ENCODE measurements at regions not wholly inside any gene's neighbourhood (a gene's known extent, or its start where the extent isn't known, plus 50 kb on each side); places are given as distances from the start of the nearest gene placed in this dataset.

DNA sequence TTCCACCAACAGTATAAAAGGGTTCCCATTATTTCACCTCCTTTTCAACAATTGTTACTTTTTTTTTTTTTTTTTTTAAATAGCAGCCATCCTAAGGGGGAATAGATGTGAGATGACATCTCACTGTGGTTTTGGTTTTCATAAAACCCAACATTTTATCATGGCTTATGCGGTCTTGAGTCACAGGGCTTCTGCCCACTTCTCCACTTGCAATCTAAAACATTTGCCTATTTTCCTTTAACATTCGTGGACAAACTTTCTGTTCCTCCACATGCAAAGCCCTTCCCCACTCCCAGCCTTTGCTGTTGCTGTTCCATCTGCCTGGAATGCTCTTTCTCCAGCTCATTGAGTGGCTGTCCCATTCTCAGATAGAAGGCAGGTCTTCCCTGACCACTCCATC lies 239.7 kb upstream of the KCNK2 start:
- Histone ChIP-seq H3K36me3 (no peaks in the 10 kb centered on the region), H3K4me1 (ENCODE audit: low read depth) (no peaks in the 10 kb centered on the region), H3K9me3 (ENCODE audit: low read depth) (no peaks in the 10 kb centered on the region), H3K27ac (no peak overlapping the region), H3K4me3 (no peak overlapping the region), H3K27me3 (no peaks in the 10 kb centered on the region)
- no peak for DNase-seq (ENCODE audit: low read depth in 1 of 2, low spot score in 1 of 2)
- TF ChIP-seq, protein P1, sequence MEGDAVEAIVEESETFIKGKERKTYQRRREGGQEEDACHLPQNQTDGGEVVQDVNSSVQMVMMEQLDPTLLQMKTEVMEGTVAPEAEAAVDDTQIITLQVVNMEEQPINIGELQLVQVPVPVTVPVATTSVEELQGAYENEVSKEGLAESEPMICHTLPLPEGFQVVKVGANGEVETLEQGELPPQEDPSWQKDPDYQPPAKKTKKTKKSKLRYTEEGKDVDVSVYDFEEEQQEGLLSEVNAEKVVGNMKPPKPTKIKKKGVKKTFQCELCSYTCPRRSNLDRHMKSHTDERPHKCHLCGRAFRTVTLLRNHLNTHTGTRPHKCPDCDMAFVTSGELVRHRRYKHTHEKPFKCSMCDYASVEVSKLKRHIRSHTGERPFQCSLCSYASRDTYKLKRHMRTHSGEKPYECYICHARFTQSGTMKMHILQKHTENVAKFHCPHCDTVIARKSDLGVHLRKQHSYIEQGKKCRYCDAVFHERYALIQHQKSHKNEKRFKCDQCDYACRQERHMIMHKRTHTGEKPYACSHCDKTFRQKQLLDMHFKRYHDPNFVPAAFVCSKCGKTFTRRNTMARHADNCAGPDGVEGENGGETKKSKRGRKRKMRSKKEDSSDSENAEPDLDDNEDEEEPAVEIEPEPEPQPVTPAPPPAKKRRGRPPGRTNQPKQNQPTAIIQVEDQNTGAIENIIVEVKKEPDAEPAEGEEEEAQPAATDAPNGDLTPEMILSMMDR (IDR thresholded peaks at IDR 0.05; ENCODE audit: low read depth, low read length): no peak

DNA sequence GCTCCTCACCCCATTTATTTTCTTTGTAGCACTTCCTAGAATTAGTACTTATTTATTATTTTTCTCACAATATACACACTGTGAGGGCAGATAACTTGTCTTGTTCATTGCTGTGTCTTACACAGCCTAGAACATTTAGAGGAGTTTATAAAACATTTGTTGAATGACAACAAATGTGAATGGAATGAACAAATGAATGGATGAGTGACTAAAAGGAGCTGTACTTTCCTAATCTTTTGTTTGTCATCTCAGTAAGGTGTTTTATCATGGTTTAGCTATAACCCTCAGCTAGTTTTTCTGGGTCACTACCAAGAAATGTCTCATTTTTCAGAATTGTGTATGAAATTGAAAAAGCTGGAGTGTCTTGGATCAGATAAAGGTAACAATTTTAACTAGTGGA lies 239.3 kb upstream of the KCNK2 start:
- no peaks in the 10 kb centered on the region for H3K36me3 ChIP-seq
- H3K4me3 ChIP-seq: no peak overlapping the region
- H3K9me3 ChIP-seq (ENCODE audit: low read depth): no peaks in the 10 kb centered on the region
- no peaks in the 10 kb centered on the region for H3K27me3 ChIP-seq
- H3K4me1 ChIP-seq (ENCODE audit: low read depth): no peaks in the 10 kb centered on the region
- DNase-seq (ENCODE audit: low read depth in 1 of 2, low spot score in 1 of 2): no peak
- TF ChIP-seq, protein P1 (IDR thresholded peaks at IDR 0.05; ENCODE audit: low read depth, low read length): no peak
- no peak overlapping the region for H3K27ac ChIP-seq

DNA sequence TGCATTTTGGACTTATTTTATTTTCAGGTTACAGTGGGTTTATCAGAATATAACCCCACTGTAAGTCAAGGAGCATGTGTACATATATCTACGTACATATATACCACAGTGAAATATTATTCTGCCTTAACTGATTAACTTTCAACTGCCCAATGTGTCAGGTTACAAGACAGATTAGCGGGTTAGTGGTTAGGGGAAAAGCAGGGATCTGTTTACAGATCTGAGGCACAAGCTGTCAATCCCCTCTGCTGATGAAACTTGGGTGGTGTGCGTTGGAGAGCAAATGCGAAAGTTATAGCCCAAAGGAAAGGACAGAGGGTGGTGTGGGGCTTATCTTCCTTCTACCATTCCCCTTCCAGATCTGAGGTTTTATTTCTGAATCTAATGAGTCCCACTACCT lies 238.2 kb upstream of the KCNK2 start:
- TF ChIP-seq, protein P1 (IDR thresholded peaks at IDR 0.05; ENCODE audit: low read depth, low read length): no peak
- no peaks in the 10 kb centered on the region for H3K36me3 ChIP-seq
- H3K4me1 ChIP-seq (ENCODE audit: low read depth): no peaks in the 10 kb centered on the region
- no peaks in the 10 kb centered on the region for H3K9me3 ChIP-seq (ENCODE audit: low read depth)
- no peak overlapping the region for H3K4me3 ChIP-seq
- DNase-seq (ENCODE audit: low read depth in 1 of 2, low spot score in 1 of 2): no peak
- H3K27ac ChIP-seq: no peak overlapping the region
- no peaks in the 10 kb centered on the region for H3K27me3 ChIP-seq

DNA sequence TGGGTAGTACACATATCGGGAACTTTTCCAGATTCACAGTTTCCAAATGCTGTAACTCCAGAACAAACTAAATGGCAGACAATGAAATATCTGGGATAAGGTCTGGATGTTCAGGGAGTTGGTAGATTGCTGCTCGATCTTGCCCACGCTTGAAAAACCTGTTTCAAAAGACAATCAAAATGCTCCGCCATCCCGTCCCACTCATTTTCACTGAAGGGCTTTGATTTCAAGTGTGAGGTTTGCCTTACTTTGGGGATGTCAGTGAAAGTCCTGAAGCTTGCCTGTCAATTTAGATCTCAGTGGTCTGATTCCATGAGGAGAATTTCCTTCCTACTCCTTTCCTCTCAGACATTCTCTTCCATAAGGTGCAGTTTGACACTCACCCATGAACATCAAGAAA lies 236.3 kb upstream of the KCNK2 start:
- TF ChIP-seq, protein P1 (IDR thresholded peaks at IDR 0.05; ENCODE audit: low read depth, low read length): no peak
- H3K27me3 ChIP-seq: no peaks in the 10 kb centered on the region
- no peak for DNase-seq (ENCODE audit: low read depth in 1 of 2, low spot score in 1 of 2)
- H3K4me3 ChIP-seq: no peak overlapping the region
- H3K9me3 ChIP-seq (ENCODE audit: low read depth): no peaks in the 10 kb centered on the region
- no peak overlapping the region for H3K27ac ChIP-seq
- no peaks in the 10 kb centered on the region for H3K36me3 ChIP-seq
- no peaks in the 10 kb centered on the region for H3K4me1 ChIP-seq (ENCODE audit: low read depth)

DNA sequence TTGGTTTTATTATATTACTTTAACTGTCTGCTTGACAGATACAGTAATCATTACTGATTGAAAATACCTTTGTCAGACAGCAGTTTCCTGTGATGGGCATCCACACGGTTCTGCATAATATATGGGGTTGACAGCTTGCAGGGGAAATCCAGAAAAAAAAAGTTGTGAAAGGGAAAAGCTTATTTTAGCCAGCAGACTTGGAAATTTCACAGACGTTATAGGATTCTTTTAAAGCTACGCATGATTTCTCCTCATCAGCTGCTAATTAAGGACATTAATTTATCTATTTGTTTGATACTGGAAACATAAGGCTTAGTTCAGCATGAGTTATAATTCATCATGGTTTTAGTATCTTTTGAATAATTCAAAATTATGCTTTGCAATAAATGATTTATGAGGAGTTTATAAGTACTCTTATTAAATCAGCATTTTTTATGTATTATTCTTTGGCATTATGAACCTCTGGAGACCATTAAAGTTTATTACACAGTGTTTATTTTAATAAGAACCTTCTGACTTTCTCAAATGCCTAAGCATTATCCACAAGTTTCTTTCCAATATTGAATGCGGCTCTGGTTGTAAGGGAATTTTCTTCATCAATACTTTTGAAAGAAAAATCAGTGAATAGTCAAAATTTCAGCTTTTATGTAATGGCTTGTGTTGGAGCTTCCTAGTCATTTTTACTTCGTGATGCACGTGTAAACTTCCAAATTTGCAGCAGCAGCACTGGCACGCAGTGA lies 235.3 kb upstream of the KCNK2 start:
- no peak overlapping the region for H3K4me3 ChIP-seq
- H3K27me3 ChIP-seq: no peaks in the 10 kb centered on the region
- TF ChIP-seq, protein P1 (IDR thresholded peaks at IDR 0.05; ENCODE audit: low read depth, low read length): no peak
- no peaks in the 10 kb centered on the region for H3K4me1 ChIP-seq (ENCODE audit: low read depth)
- no peaks in the 10 kb centered on the region for H3K36me3 ChIP-seq
- DNase-seq (ENCODE audit: low read depth in 1 of 2, low spot score in 1 of 2): no peak
- H3K27ac ChIP-seq: no peak overlapping the region
- H3K9me3 ChIP-seq (ENCODE audit: low read depth): no peaks in the 10 kb centered on the region

Measured in cardiac muscle cell (in vitro differentiated cells and primary cell).